ENCODE measurements at regions not wholly inside any gene's neighbourhood (a gene's known extent, or its start where the extent isn't known, plus 50 kb on each side); places are given as distances from the start of the nearest gene placed in this dataset.

DNA sequence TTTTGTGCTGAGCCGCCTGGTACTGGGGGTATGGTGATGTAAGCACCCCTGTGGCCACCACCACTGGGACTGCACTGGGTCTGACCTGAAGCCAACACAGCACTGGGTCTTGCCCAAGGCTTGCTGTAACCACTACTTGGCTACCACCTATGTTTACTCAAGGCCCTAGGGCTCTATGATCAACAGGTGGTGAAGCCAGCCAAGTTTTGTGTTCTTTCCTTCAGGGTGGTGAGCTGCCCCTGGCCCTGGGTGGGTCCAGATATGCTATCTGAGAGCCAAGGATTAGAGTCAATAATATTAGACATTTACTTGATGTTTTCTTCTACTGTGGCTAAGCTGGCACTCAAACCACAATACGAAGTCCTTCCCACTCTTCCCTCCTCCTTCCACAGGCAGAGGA is 55.1 kb upstream of the PAGE4 start:
- no peak for DNase-seq (ENCODE audit: low spot score)
- H3K9me3 ChIP-seq: no peaks in the 10 kb centered on the region
- H3K27me3 ChIP-seq (replicated peaks; ENCODE audit: insufficient read depth): no peaks in the 10 kb centered on the region
- no peaks in the 10 kb centered on the region for H3K36me3 ChIP-seq
- no peak overlapping the region for H3K4me3 ChIP-seq
- no peak overlapping the region for H3K27ac ChIP-seq
- TF ChIP-seq, protein P1, sequence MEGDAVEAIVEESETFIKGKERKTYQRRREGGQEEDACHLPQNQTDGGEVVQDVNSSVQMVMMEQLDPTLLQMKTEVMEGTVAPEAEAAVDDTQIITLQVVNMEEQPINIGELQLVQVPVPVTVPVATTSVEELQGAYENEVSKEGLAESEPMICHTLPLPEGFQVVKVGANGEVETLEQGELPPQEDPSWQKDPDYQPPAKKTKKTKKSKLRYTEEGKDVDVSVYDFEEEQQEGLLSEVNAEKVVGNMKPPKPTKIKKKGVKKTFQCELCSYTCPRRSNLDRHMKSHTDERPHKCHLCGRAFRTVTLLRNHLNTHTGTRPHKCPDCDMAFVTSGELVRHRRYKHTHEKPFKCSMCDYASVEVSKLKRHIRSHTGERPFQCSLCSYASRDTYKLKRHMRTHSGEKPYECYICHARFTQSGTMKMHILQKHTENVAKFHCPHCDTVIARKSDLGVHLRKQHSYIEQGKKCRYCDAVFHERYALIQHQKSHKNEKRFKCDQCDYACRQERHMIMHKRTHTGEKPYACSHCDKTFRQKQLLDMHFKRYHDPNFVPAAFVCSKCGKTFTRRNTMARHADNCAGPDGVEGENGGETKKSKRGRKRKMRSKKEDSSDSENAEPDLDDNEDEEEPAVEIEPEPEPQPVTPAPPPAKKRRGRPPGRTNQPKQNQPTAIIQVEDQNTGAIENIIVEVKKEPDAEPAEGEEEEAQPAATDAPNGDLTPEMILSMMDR (IDR thresholded peaks at IDR 0.05): no peak
- TF ChIP-seq POLR2AphosphoS5 (IDR thresholded peaks at IDR 0.05): no peak
- no peak for TF ChIP-seq POLR2A (IDR thresholded peaks at IDR 0.05)
- H3K4me1 ChIP-seq (replicated peaks): no peaks in the 10 kb centered on the region
- intact Hi-C loops (cut with DNase I): no loop called here
- 100% methylated on average over 2 of the region's 2 CpGs for WGBS

DNA sequence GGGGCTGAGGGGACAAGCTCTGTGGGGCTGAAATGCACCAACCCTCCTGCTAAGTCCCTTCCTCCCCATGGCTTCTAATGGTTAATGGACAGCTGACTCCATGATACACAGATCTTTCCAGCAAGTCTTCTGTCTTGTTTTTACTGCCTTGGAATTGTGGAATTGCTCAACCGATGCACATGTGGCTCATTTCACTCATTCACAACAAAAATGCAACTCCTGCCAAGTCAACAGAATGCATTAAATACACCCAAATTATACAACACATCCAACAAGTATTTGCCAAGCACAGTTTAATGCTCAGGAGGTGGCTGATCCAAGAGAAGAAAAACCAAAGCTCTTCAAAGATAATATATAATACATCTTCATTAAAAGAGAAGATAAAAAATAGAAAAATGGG is 61.9 kb upstream of the PAGE4 start:
- H3K36me3 ChIP-seq: no peaks in the 10 kb centered on the region
- WGBS: 25% methylated on average over 1 of the region's 1 CpG

DNA sequence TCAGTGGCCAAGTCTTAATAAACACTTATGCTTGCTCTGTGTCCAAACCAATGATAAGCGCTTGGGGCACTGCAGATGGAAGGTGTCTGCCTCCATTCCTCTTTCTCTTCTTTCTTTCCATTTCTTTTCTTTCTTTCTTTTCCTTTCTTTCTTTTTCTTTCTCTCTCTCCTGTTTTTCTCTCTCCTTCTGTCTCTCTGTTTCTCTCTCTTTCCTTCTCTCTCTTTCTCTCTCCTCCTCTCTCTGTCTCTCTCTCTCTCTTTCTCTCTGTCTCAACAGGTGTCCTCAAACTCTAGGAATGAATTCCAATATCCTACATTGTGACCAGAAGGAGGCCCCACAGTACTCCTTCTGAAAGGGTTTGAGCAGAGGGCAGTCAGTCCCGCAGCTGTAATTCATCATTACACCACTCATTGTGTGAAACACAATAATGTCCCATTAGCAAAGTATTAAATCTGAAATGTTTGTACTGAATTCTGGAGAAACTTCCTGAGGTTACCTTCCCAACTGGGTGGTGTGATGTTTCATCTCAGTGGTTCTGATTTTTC is 66.5 kb upstream of the PAGE1 start:
- 63% methylated on average over 2 of the region's 2 CpGs for WGBS
- Histone ChIP-seq H3K4me3 (no peak overlapping the region), H3K36me3 (no peaks in the 10 kb centered on the region), H3K27me3 (replicated peaks; ENCODE audit: insufficient read depth) (no peaks in the 10 kb centered on the region), H3K4me1 (replicated peaks) (no peaks in the 10 kb centered on the region), H3K9me3 (no peaks in the 10 kb centered on the region), H3K27ac (no peak overlapping the region)
- no peak for DNase-seq (ENCODE audit: low spot score)
- intact Hi-C loops (cut with DNase I): loop anchor here (10.0 kb wide), 1 partner anchor 163 kb away; the partner anchor contains the start of gene CLCN5
- no peak for TF ChIP-seq POLR2AphosphoS5 (IDR thresholded peaks at IDR 0.05)
- TF ChIP-seq, protein P1 (IDR thresholded peaks at IDR 0.05): peak in 1 of 4 experiments; percentile 14

More for the DNA sequence above, 61.9 kb upstream of the PAGE4 start:
- no peak overlapping the region for H3K4me3 ChIP-seq
- no peaks in the 10 kb centered on the region for H3K4me1 ChIP-seq (replicated peaks)
- H3K27me3 ChIP-seq (replicated peaks; ENCODE audit: insufficient read depth): no peaks in the 10 kb centered on the region
- H3K27ac ChIP-seq: no peak overlapping the region
- H3K9me3 ChIP-seq: no peaks in the 10 kb centered on the region
- no peak for DNase-seq (ENCODE audit: low spot score)
- TF ChIP-seq POLR2A (IDR thresholded peaks at IDR 0.05): no peak
- TF ChIP-seq, protein P1 (IDR thresholded peaks at IDR 0.05): no peak
- no peak for TF ChIP-seq POLR2AphosphoS5 (IDR thresholded peaks at IDR 0.05)
- intact Hi-C loops (cut with DNase I): loop anchor here (10.0 kb wide), 1 partner anchor 158 kb away; the partner anchor contains the start of gene CLCN5

DNA sequence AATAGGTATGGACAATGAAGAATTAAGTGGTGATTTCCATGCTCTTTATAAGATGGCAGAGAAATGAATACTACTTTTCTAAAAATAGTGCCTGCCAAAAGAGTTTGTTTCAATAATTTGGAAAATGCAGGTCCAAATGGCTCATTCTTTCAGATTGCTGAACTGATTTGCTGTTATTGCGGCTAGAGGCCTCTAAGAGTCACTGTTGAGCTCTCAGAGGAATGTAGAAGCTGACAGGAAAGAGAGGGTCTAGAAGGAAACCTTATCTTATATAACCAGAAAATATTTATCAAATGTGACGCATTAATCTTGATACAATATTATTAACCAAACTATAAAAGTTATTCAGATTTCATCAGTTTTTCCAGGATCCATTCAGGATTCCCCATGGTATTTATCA is 65.7 kb upstream of the PAGE1 start:
- Histone ChIP-seq H3K4me1 (replicated peaks) (no peaks in the 10 kb centered on the region), H3K9me3 (no peaks in the 10 kb centered on the region), H3K27ac (no peak overlapping the region), H3K36me3 (no peaks in the 10 kb centered on the region), H3K27me3 (replicated peaks; ENCODE audit: insufficient read depth) (no peaks in the 10 kb centered on the region), H3K4me3 (no peak overlapping the region)
- no peak for DNase-seq (ENCODE audit: low spot score)
- WGBS: 0% methylated on average over 2 of the region's 2 CpGs
- no peak for TF ChIP-seq POLR2AphosphoS5 (IDR thresholded peaks at IDR 0.05)
- TF ChIP-seq, protein P1 (IDR thresholded peaks at IDR 0.05): peak in 2 of 4 experiments; percentile 25 to 28
- no peak for TF ChIP-seq POLR2A (IDR thresholded peaks at IDR 0.05)
- intact Hi-C loops (cut with DNase I): loop anchor here (10.0 kb wide), 1 partner anchor 163 kb away; the partner anchor contains the start of gene CLCN5

DNA sequence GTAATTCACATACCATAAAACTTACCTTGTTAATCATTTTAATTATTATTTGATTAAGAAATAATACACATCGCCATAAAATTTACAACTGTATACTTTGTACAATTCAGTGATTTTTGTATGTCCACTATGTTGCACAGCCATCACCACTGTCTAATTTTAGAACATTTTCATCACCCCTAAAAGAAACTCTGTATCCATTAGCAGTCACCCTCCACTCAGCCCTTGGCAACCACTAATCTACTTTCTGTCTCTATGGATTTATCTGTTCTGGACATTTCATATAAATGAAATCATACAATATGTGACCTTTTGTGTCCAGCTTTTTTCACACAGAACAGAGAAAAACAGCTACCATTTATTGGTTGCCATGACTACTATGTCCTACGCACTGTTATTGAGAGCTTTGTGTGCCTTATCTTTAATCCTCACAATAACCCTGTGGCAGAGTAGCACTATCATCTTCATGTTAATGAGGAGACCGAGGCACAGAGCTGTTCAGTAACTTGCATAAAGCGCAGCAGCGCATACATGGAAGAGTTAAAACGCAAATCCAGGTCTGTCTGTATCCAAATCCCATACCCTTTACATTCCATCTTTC is 64.6 kb upstream of the PAGE1 start:
- WGBS: 54% methylated on average over 6 of the region's 6 CpGs
- no peak for DNase-seq (ENCODE audit: low spot score)
- H3K9me3 ChIP-seq: no peaks in the 10 kb centered on the region
- intact Hi-C loops (cut with DNase I): loop anchor here (10.0 kb wide), 1 partner anchor 164 kb away; the partner anchor contains the start of gene CLCN5
- H3K27me3 ChIP-seq (replicated peaks; ENCODE audit: insufficient read depth): no peaks in the 10 kb centered on the region
- TF ChIP-seq POLR2A (IDR thresholded peaks at IDR 0.05) (no peak), POLR2AphosphoS5 (IDR thresholded peaks at IDR 0.05) (no peak)
- TF ChIP-seq, protein P1 (IDR thresholded peaks at IDR 0.05): no peak
- no peaks in the 10 kb centered on the region for H3K4me1 ChIP-seq (replicated peaks)
- H3K4me3 ChIP-seq: no peak overlapping the region
- no peaks in the 10 kb centered on the region for H3K36me3 ChIP-seq
- no peak overlapping the region for H3K27ac ChIP-seq
